ENCODE measurements at regions not wholly inside any gene's neighbourhood (a gene's known extent, or its start where the extent isn't known, plus 50 kb on each side); places are given as distances from the start of the nearest gene placed in this dataset.

DNA sequence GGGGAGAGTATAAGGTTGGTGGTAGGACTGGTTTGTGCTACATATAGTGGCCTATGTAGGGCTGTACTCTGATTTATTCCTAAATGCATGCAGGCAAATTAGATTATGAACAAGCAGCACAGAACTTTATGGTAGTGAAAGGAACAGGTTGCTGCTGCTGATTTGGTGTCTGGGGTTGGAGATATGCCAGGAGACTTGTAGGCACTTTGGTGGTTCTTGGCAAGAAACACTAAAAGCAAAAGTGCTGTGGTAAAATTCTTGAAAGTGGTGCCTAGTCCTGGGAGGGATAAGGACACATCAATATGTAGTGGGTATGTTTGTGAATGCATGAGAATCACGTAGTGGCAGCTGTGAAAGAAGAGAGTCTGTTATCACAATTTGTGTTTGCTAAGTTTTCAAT is 2126.0 kb downstream of the TP53TG3F start:
- TF ChIP-seq ELF4 (IDR thresholded peaks at IDR 0.05), result no peak
- no peak for TF ChIP-seq NFRKB (IDR thresholded peaks at IDR 0.05)
- no peak for TF ChIP-seq BHLHE40 (IDR thresholded peaks at IDR 0.05; ENCODE audit: borderline replicate concordance)
- no peak for TF ChIP-seq SP1 (IDR thresholded peaks at IDR 0.05)
- TF ChIP-seq FOXK2 (IDR thresholded peaks at IDR 0.05), result no peak
- no peak for TF ChIP-seq SUZ12 (IDR thresholded peaks at IDR 0.05)
- TF ChIP-seq FOXA1 (IDR thresholded peaks at IDR 0.05), result no peak
- TF ChIP-seq TARDBP (IDR thresholded peaks at IDR 0.05), result no peak
- no peak for TF ChIP-seq FOXM1 (IDR thresholded peaks at IDR 0.05; ENCODE audit: borderline replicate concordance)
- no peak for TF ChIP-seq L3MBTL2 (conservative IDR thresholded peaks at IDR 0.05)
- TF ChIP-seq ARNT (IDR thresholded peaks at IDR 0.05), result no peak
- no peak for TF ChIP-seq CTBP1 (IDR thresholded peaks at IDR 0.05; ENCODE audit: borderline replicate concordance)
- no peak for TF ChIP-seq PKNOX1 (IDR thresholded peaks at IDR 0.05)
- no peak for TF ChIP-seq HDGF (IDR thresholded peaks at IDR 0.05; ENCODE audit: borderline replicate concordance)

Data from HEK293T (cell line).